H1 (cell line): ENCODE measurements at regions not wholly inside any gene's neighbourhood (a gene's known extent, or its start where the extent isn't known, plus 50 kb on each side); places are given as distances from the start of the nearest gene placed in this dataset.

Experiments used
- ASH2L ChIP-seq: fragments of 200-600, 300-600 bp; sonication (generic); IDR thresholded peaks from one replicate; pipeline ENCODE4 v1.7.1; 2017; ENCODE audit warnings: low read length
- BCL11A ChIP-seq, 2 experiments: IDR thresholded peaks; one replicate each; pipeline ENCODE4 v1.6.1; 2011; ENCODE audit warnings: low read depth in 2 of 2, low read length in 2 of 2, mild to moderate bottlenecking in 2 of 2

DNA sequence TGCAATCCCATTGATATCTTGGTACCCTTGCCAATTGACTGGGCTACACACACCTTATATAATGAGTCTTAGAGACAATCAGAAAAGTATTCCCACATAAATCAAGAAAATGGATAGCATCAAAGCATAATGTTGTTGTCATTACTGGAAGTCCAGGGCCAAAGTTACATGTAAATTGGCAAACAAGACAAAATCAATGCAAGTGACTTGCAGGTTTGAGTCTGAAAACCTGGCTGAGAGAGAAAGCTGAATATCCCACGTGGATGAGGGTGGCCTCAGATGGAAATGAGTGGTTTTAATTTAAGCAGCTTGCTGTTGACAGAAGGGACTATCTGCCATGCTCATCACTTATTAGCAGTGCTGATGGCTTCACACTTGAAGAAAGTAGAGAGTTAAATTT, 324.0 kb upstream of the MON1B start (continued):
- TF ChIP-seq BCL11A (IDR thresholded peaks at IDR 0.05; ENCODE audit: low read depth in 2 of 2, low read length in 2 of 2) (no peak), ASH2L (no peak)
